Gastrocnemius medialis (tissue), 4 donors: ENCODE measurements at regions not wholly inside any gene's neighbourhood (a gene's known extent, or its start where the extent isn't known, plus 50 kb on each side); places are given as distances from the start of the nearest gene placed in this dataset.

Experiments used
- ATAC-seq, 2 donors: fragments of 150-250 bp; one replicate each; pipeline ENCODE4 v1.9.1; 2016
- DNase-seq, 2 donors: peaks; one replicate each; pipeline ENCODE4 v3.0.0-alpha.2; 2019
- H3K27ac ChIP-seq, 4 donors: fragments of 200-600 bp; sonication (generic); 1 replicate in 1 of 4; 2 replicates in 3 of 4; pipeline ENCODE4 v1.5.1; 2016 to 2018; ENCODE audit warnings: mild to moderate bottlenecking in 2 of 4, moderate library complexity in 1 of 4
- H3K27me3 ChIP-seq, 3 donors: fragments of 200-600 bp; sonication (generic) in 2 of 3; 1 replicate in 1 of 3; 2 replicates in 2 of 3; pipeline versions ENCODE4 v1.5.1 to v1.6.0; 2016 to 2019; ENCODE audit warnings: mild to moderate bottlenecking in 1 of 3, moderate library complexity in 1 of 3
- H3K36me3 ChIP-seq, 2 donors: fragments of 200-600 bp; sonication (generic) in 1 of 2; one replicate each; pipeline ENCODE4 v1.5.1; 2017 to 2018
- H3K4me1 ChIP-seq, 2 donors: fragments of 200-600 bp; sonication (generic) in 1 of 2; one replicate each; pipeline ENCODE4 v1.5.1; 2016 to 2017; ENCODE audit warnings: mild to moderate bottlenecking in 2 of 2
- H3K4me3 ChIP-seq, 4 donors: fragments of 200-600 bp; sonication (generic) in 3 of 4; 1 replicate in 1 of 4; 2 replicates in 3 of 4; pipeline ENCODE4 v1.5.1; 2016 to 2019; ENCODE audit warnings: mild to moderate bottlenecking in 2 of 4
- H3K9me3 ChIP-seq, 3 donors: fragments of 200-600 bp; sonication (generic) in 2 of 3; 1 replicate in 1 of 3; 2 replicates in 2 of 3; pipeline ENCODE4 v1.5.1; 2016 to 2019
- POLR2A ChIP-seq, 2 donors: fragments of 450-650 bp; IDR thresholded peaks; one replicate each; pipeline ENCODE4 v1.6.1; 2017; ENCODE audit warnings: antibody characterized with exemption in 2 of 2, mild to moderate bottlenecking in 2 of 2, moderate library complexity in 2 of 2
- in situ Hi-C, 4 donors: fragments of 200-750 bp; cut with MboI; loops; one replicate each; pipeline versions ENCODE4 v1.15.0 to v1.8.0; 2017; ENCODE audit warnings: low sequenced_read_pairs in 4 of 4
- intact Hi-C: fragments of 100-400 bp; cut with DNase I; formaldehyde crosslinking; loops from one replicate; pipeline ENCODE4 v1.15.1; 2023; ENCODE audit warnings: low total_unique reads
- TF ChIP-seq, protein P1 (sequence below), 5 experiments: fragments of 450-650 bp in 3 of 5; fragments of 200-600 bp in 2 of 5; sonication (generic) in 2 of 5; IDR thresholded peaks in 4 of 5; conservative IDR thresholded peaks in 1 of 5; 1 replicate in 4 of 5; 2 replicates in 1 of 5; pipeline ENCODE4 v1.5.1; 2016 to 2019; ENCODE audit warnings: antibody characterized with exemption in 5 of 5, mild to moderate bottlenecking in 3 of 5, moderate library complexity in 3 of 5

DNA sequence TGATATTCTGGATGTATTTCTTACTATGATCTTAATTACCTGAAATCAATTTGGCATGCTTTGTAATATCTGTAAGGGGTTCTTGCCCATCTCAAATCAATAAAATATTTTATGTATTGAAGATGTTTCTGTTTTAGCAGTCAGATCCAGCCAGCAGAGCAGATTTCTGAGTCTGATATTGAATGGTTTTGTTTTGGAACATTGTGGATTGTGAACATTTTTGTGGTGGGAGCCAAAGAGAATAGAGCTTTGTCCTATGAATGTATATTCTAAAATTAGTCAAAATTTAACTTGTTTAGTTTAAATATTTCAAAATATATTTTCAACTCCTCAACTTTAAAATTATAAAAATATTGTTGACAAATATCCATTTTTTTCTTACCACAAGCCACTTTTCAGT lies 197.0 kb downstream of the UBE2E3 start:
- no peak for TF ChIP-seq POLR2A (IDR thresholded peaks at IDR 0.05)
- TF ChIP-seq, protein P1, sequence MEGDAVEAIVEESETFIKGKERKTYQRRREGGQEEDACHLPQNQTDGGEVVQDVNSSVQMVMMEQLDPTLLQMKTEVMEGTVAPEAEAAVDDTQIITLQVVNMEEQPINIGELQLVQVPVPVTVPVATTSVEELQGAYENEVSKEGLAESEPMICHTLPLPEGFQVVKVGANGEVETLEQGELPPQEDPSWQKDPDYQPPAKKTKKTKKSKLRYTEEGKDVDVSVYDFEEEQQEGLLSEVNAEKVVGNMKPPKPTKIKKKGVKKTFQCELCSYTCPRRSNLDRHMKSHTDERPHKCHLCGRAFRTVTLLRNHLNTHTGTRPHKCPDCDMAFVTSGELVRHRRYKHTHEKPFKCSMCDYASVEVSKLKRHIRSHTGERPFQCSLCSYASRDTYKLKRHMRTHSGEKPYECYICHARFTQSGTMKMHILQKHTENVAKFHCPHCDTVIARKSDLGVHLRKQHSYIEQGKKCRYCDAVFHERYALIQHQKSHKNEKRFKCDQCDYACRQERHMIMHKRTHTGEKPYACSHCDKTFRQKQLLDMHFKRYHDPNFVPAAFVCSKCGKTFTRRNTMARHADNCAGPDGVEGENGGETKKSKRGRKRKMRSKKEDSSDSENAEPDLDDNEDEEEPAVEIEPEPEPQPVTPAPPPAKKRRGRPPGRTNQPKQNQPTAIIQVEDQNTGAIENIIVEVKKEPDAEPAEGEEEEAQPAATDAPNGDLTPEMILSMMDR (IDR thresholded peaks at IDR 0.05 in 4 of 5, conservative IDR thresholded peaks at IDR 0.05 in 1 of 5), result no peak
- no peak for DNase-seq
- no peaks in the 10 kb centered on the region for H3K36me3 ChIP-seq
- in situ Hi-C loops, result no loop called here
- H3K9me3 ChIP-seq, result no peaks in the 10 kb centered on the region
- H3K27me3 ChIP-seq, result no peaks in the 10 kb centered on the region
- no peak for ATAC-seq
- no peak overlapping the region for H3K27ac ChIP-seq
- peaks cover 4 to 14% of the 10 kb centered on the region in 2 donors for H3K4me1 ChIP-seq
- no peak overlapping the region for H3K4me3 ChIP-seq
- intact Hi-C loops, result no loop called here

DNA sequence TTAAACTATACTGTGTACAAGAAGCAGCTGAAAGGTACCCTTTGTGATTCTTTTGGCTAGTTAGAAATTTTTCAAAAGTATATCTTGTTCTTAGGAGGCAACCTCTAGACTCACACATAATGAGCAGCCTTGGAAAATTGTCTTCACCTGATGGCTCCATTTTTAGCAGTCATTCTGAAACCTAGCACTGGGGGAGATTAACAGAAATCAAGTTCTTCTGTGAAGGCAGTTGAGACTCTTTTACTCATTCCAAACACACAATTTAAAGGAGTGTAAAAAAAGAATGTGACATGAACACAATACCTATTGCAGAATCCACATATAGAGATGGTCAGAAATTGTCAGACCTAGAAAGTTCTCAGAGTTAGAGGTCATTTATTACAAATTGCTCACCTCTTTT lies 197.7 kb downstream of the UBE2E3 start:
- DNase-seq (no peak), ATAC-seq (no peak)
- Histone ChIP-seq H3K36me3 (no peaks in the 10 kb centered on the region), H3K27ac (no peak overlapping the region), H3K9me3 (no peaks in the 10 kb centered on the region), H3K4me3 (no peak overlapping the region), H3K27me3 (no peaks in the 10 kb centered on the region), H3K4me1 (peaks cover 4 to 14% of the 10 kb centered on the region in 2 donors)
- in situ Hi-C loops, result no loop called here
- intact Hi-C loops, result no loop called here
- no peak for TF ChIP-seq POLR2A (IDR thresholded peaks at IDR 0.05)
- TF ChIP-seq, protein P1 (IDR thresholded peaks at IDR 0.05 in 4 of 5, conservative IDR thresholded peaks at IDR 0.05 in 1 of 5), result no peak

DNA sequence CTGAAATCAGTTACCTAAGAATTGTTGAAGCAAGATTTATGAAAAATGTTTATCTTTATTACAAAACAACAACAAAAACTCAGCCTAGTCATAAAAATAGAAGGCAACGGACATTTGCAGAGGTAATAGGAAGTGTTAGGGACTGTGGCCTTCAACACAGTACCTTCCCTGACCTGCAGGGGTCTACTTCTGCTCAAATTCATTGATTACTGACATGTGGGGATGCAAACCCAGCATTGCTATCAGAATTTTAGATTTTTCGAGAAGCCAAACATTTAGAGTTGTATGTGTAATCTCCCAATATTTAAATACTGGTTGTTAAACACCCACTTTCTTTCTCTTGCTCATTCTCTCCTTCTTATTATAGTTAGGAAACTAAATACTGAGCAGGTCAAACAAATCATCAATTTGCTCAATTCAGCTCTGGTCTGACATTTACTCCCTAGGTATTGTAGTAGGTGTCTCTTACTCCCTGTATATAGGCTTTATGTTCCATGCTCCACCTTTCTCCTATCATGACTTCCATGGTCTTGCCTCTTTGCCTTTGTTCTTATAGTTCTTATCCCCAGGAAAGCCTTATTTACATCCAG lies 198.5 kb downstream of the UBE2E3 start:
- H3K36me3 ChIP-seq, result no peaks in the 10 kb centered on the region
- peaks cover 4 to 14% of the 10 kb centered on the region in 2 donors for H3K4me1 ChIP-seq
- no peaks in the 10 kb centered on the region for H3K9me3 ChIP-seq
- H3K27ac ChIP-seq, result no peak overlapping the region
- intact Hi-C loops, result no loop called here
- DNase-seq (no peak), ATAC-seq (no peak)
- in situ Hi-C loops, result no loop called here
- H3K4me3 ChIP-seq, result no peak overlapping the region
- TF ChIP-seq, protein P1 (IDR thresholded peaks at IDR 0.05 in 4 of 5, conservative IDR thresholded peaks at IDR 0.05 in 1 of 5), result peak in 1 of 5 experiments; percentile 20
- TF ChIP-seq POLR2A (IDR thresholded peaks at IDR 0.05), result no peak
- H3K27me3 ChIP-seq, result no peaks in the 10 kb centered on the region

DNA sequence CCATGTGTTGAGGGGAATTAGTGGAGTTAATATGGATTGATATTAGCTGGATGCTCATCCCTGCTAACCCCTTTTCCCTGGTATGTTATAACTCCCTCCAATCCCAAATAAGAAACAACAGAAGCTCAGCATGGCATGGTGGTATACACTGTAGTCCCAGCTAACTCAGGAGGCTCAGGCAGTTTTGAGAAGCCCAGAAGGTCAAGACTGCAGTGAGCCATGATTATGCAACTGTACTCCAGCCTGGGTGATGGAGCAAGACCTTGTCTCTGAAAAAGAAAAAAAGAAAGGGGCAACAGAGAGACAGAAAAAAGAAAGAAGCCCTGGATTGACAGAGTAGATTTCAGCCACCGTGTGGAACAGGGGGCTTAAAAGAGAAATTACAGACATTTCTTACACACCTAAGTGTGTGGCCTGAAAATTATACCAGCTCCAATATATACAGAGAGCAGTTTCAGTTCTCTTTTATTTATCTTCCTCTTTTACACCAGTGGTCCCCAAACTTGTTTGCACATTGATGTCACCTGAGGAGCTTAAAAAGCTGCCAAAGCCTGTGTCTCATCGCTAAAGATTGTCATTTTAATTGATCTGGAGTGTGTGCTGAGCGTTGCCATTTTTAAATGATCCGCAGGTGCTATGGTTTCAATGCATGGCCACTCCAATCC lies 203.6 kb downstream of the UBE2E3 start:
- intact Hi-C loops (no loop called here), in situ Hi-C loops (no loop called here)
- H3K27me3 ChIP-seq, result no peaks in the 10 kb centered on the region
- DNase-seq, result no peak
- no peak overlapping the region for H3K4me3 ChIP-seq
- H3K4me1 ChIP-seq, result no peaks in the 10 kb centered on the region
- no peak for ATAC-seq
- TF ChIP-seq, protein P1 (IDR thresholded peaks at IDR 0.05 in 4 of 5, conservative IDR thresholded peaks at IDR 0.05 in 1 of 5), result no peak
- TF ChIP-seq POLR2A (IDR thresholded peaks at IDR 0.05), result no peak
- H3K9me3 ChIP-seq, result no peaks in the 10 kb centered on the region
- H3K27ac ChIP-seq, result no peak overlapping the region
- H3K36me3 ChIP-seq, result no peaks in the 10 kb centered on the region
